GM19467 (cell line): ENCODE measurements at regions not wholly inside any gene's neighbourhood (a gene's known extent, or its start where the extent isn't known, plus 50 kb on each side); places are given as distances from the start of the nearest gene placed in this dataset.
"Not testable (repeated sequence)": the region's sequence is repeated elsewhere in the genome, so short reads cannot be mapped to it uniquely, and the experiment has no call there.

Experiments
- ATAC-seq: cut with Tn5 transposase; IDR thresholded peaks from one replicate; pipeline ENCODE4 v1.9.1; 2021; ENCODE audit warnings: mild to moderate bottlenecking, moderate library complexity; ENCODE audit not compliant: unreplicated experiment

DNA sequence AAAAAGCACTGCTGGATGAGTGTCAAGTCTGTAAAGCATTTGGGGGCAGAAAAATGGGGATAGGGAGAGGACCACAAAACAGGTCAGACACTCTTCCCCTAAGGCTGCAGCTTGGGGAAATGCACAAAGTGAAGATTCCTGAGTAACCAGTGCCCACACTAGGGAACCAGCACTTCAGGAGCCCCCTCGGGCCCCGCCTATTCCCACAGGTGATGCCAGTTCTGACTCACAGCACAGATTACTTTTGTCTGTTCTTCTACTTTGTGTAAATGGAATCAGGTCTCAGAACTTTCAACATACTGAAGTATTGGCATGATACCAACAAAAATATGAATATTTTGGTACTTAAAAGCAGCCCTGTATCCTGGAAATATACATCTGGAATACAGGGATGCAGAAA, 112.5 kb downstream of the ADRA2C start:
- no peak for ATAC-seq

DNA sequence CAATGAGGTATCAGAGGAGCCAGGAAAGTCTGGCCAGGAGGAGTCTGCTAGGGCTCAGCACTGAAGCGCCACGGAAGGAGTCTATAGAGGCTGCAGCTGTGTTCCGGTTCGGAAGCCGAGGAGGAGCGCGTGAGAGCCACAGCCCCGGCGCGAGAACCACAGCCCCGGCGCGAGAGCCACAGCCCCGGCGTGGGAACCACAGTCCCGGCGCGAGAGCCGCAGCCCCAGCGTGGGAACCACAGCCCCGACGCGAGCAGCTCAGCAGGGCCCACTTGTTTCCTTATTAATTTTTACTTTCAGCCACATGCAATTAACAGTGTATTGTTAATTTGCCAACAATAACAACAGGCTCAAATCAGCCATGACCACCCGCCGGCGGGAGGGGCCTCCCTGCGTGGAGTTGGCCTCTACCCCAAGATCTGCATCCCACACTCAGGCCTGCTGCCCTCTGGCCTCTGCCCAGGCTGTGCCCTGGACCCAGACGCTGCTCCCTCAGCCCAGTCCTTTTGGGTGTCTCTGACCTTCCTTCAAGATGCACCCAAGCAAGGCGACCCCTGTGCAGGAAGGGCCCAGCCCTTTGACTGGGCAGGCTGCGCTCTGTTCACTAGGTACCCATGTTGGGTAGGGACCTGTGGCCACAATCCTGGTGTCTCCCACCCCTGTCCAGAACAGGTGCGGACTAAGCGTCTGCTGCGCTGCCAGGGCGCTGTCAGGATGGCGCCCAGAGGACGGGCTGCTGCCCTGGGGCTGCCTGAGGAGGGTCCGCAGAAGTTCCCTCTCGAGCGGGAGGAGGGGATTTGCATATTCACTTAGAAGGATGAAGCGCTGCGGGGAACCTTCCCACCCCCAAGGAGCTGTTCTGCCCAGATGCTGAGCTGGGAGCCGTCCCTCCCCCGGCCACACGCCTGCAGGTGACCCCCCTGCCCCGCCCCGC, 113.8 kb downstream of the ADRA2C start:
- ATAC-seq: no peak

DNA sequence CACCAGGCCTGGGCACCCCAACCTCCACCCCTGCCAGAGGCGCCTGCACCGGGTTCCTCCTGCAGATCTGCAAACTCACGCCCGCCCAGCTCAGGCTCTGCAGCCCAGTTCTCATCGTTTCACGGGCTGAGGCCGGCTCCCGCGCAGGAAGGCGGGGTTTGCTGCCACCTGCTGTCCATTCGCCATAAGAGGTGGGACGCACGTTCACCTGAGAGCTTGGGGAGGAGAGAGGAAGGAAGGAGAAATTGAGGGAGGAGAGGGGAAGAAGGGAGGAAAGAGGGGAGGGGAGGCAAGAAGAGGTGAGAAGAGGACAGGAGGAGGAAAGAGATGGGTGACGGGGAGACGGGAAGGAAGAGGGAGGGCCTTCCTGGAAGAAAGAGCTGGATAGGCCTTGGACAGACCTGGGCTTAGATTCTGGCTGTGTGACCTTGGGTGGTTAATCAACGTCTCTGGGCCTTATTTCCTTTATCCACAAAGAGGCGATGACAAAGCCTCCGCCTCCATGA, 114.5 kb downstream of the ADRA2C start:
- ATAC-seq: no peak

GRCh38 chr4:3882316-3882885, 116.2 kb downstream of the ADRA2C start:
- not testable (repeated sequence) for ATAC-seq

GRCh38 chr4:3884261-3884660, 118.1 kb downstream of the ADRA2C start:
- ATAC-seq: not testable (repeated sequence)

DNA sequence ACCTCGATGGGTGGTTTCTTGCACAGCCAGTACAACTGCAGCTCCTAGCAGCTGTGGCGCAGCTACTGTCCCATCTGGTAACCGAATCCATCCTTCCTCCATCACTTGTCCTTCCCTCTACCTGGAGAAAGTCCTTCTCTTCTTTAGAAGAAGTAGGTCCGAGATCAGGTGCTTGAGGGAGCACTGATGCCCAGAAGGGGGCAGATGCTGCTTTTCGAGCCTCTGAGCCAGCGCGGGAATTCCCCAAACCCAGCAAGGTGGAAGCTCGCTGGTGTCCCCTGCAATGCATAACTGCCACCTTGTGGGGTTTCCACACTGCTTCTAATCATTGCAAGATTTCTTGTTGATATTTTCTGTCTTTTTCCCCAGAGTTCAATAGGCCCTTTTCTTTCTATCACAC, 127.4 kb downstream of the ADRA2C start:
- ATAC-seq: not testable (repeated sequence)

DNA sequence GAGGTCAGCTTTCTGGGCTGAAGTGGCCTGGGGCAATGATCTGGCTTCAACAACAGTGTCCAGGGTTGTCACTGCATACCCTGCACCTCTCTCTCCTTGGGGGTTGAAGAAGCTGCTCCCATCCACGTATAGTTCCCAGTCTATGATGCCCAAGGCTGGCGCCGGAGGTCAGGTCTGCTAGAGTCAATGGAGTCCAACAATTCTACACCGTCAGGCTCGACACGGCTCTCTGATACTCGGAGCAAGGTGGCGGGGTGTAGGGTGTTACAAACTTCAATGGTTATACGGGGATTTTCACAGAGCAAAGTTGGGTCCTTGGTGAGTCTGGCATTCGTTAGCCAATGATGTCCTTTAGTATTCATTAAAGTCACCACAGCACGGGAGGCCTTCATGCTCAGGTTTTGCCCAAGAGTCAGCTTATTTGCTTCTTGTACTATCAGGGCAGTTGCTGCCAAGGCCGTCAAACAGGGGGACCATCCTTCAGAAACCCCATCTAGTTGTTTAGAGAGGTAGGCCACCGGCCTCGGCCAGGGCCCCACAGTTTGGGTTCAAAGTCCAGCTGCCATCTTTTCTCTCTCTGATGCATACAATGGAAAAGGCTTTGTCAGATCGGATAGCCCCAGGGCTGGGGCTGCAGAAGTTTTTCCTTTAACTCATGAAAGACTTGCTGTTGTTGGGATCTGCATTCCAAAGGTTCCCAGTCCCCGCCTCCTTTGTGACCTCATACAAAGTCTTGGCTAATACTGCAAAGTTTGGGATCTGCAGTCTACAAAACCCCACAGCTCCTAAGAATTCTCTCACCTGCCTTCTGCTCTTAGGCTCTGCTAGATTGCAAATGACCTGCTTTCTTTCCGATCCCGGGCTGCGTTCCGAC, 128.1 kb downstream of the ADRA2C start:
- ATAC-seq: not testable (repeated sequence)

GRCh38 chr4:3896441-3896840, 130.3 kb downstream of the ADRA2C start:
- ATAC-seq: no peak

GRCh38 chr4:3896871-3897578, 130.8 kb downstream of the ADRA2C start:
- ATAC-seq: not testable (repeated sequence)

DNA sequence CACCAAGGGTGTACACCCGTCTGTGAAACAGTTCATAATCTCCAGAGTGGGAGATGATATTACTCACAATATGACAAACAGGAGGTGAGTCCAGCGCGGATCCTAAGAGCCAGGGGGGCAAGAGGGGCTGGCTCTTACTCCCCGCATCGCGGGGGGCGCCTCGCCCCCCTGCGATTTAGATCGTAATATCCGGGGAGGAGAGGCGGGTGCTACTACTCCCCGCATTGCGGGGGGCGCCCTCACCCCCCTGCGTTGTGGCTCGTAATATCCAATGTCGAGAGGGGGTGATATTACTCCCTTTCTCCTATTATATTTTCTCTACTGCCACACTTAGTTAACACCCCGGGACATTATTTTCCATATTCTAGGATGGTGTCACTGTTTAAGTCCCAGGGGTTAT, 131.9 kb downstream of the ADRA2C start:
- no peak for ATAC-seq

DNA sequence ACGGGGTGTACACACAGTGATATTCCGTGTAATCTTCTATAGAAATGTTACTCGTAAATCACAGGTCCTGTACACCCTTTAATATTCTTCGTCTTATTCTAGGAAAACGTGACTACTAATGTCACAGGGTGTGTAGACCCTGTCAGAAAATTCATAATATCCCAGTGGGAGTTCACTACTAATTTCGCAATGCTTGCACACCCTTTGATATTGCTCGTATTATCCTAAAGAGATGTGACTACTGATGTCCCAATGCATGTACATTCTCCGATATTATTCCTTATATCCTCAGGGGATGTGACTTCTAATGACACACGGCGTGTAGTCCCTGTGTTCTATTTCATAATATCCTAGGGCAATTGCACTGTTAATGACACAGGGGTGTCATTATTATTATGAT, 132.7 kb downstream of the ADRA2C start:
- ATAC-seq: not testable (repeated sequence)

DNA sequence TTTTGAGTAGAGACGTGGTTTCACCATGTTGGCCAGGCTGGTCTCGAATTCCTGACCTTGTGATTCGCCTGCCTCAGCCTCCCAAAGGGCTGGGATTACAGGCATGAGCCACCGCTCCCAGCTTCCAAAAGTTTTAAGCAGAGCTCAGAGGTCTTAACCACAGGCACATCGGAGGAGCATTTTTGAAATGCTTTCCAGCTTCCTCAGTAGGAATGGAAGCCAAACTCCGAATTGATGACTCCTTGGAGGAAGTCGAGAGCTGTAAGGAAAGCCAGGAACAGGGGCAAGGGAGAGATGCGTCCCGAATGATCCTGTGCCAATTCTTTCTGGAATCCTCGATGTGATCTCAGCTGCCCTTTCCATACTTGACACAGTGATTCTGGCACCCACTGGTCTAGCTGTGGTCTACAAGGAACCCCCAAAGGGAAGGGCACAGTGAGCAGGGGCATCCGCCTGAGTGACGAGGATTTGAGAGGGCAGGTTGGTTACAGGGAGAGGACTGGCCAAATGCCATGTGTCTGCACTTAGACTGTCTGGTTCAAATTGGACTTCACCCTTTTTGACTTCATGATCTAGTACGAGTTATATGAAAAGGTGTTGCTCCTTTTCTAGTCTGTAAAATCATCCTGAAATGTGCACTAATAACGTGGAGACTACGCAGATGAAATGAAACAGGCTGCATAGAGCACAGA, 138.2 kb downstream of the ADRA2C start:
- ATAC-seq: not testable (repeated sequence)

DNA sequence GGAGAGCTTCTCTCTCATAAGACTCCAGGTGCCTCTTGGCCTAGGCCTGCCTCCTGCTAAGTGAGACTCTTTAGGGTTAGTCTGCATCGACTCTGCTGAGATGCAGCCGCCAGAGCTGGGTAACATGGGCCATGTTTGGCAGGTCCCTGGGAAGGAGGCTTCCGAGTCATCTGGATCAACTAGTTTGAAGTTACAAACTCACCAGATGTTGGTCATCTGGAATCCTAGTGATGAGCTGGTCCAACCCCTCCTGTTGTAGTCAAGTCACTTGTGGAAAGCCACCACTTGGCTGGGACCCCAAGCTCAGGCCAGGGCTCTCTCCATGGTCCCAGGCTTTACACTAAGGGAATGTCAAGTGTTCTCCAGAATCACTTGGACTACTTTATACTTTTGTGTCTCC, 143.4 kb downstream of the ADRA2C start:
- not testable (repeated sequence) for ATAC-seq

DNA sequence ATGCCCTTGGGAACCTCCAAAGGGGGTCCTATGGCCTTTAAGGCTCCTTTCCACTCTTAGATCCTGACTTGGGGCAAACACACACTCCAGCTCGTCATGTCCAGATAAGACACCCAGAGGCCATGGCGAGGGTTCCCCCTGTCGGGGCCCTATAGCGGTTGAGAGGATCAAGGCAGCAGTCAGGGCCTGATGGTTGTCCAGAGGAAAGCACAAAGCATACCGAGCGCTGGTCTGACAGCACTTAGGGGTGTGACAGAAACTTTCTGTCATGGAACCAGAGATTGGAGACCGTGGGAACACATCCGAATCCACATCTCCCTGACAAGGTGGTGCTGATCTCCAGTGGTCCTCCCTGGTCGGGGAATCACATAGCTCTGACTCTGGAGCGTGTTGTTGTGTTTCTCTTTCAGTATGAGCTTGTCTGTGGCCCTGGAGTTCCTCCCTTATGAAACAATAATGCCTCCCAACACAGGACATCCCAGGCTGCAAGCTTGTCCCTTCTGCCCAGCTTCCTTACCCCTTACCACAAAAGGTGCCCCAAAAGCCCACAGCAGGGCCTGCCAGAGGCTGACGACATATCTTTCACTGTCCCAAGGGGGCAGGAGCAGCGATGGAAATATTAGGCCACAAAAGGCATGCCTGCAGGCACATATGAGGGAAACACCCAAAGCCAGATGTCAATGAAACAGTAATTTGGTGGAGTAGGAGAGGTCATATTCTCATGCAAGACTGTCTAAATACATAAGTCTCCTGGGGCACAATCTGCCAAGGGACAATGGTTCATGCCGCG, 144.2 kb downstream of the ADRA2C start:
- ATAC-seq: not testable (repeated sequence)

DNA sequence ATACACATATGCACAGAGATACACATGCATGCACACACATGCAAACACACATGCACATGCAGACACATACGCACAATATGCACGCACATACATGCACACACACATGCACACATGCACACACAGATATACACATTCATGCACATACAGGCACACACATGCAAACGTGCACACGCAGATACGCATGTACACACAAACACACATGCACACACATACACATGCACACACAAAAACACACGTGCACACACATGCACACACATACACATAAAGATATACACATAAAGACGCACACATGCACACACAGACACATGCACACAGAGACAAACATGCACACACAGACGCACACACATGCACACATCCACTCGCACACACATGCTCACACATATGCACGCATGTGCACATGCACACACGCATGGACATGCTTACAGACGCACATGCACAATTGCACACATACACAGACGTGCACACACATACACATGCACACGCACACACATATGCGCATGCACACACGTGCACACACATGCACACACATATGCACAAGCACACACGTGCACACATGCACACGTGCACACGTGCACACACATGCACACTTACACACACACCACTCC, 145.2 kb downstream of the ADRA2C start:
- ATAC-seq: no peak

DNA sequence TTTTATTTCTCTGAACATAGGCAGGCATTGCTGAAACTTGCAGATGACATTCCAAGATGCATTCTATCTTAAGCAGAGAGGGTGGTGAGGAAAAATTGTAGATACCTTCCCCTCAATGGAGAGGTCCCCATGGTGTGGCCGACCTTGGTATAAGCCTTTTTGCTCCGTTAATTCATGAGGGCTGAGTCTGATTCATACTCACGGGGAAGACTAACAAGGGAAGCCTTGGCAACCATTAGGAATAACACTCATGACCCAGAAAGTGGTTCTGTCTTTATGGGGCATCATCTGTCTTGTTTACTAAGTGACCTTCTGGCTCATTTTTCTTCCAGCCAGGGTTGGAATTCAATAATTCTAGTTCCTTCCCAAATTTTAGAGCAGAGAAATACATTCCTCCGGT, 148.3 kb downstream of the ADRA2C start:
- ATAC-seq: not testable (repeated sequence)

DNA sequence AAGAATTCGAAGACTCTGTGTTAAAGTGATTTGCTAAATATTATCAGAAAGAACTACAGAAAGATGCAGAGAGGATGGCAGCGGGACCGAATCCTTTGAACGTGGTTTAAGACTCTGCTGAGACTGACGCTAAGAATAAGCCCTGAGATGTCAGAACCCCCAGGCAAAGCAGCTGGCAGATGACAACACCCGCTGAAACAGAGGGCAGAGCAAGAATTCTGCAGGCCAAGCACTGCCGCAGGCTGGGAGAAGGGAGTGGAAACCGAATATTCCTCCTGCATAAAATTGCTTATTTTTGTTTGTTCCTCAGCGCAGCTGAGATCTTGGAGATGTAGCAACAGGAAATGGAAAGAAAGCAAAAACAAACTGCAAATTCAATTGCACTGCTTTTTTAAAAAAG, 153.3 kb downstream of the ADRA2C start:
- ATAC-seq: not testable (repeated sequence)

DNA sequence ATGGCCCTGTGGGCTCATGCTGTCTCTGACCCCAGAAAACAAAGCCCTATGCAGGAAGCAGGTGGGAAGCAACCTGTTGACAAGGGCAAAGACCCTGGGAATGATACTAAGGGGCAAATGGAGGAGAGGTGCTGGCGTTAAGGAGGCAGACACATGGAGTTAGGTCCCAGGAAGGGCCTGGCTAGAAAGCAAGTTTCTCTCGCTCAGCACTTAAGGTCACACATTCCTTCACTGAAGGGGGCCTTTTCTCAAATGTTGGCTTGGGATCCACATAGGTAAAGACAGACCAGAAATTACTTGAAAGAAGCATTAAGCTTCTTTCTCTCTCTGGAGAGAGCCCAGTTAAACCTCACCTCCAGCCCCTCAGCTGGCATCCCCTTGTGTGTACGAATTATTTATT, 155.7 kb downstream of the ADRA2C start:
- not testable (repeated sequence) for ATAC-seq

GRCh38 chr4:3925841-3926240, 159.7 kb downstream of the ADRA2C start:
- ATAC-seq: not testable (repeated sequence)
